ENCODE measurements at regions not wholly inside any gene's neighbourhood (a gene's known extent, or its start where the extent isn't known, plus 50 kb on each side); places are given as distances from the start of the nearest gene placed in this dataset.
A peak's percentile ranks its signal among the peaks of the same experiment; 100 is the strongest.
"Not testable (repeated sequence)": the region's sequence is repeated elsewhere in the genome, so short reads cannot be mapped to it uniquely, and the experiment has no call there.

GRCh38 chr9:64130325-64130724, 1154.7 kb downstream of the FOXD4L5 start:
- not testable (repeated sequence) for DNase-seq

- DNase-seq, result no peak
Measured at GRCh38 chr9:64128572-64128971, 1156.4 kb downstream of the FOXD4L5 start.

- DNase-seq, result not testable (repeated sequence)
Measured at GRCh38 chr9:64121602-64122001, 1163.4 kb downstream of the FOXD4L5 start.

DNA sequence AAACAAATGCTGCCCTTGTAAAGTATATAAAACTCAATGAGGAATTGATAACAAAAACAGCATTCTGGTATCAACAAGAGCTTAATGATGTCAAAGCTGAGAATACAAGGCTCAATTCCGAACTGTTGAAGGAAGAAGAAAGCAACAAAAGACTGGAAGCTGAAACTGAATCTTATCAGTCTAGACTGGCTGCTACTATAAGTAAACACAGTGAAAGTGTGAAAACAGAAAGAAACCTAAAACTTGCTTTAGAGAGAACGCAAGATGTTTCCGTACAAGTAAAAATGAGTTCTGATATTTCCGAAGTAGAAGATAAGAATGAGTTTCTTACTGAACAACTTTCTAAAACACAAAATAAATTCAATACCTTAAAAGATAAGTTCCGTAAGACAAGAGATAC, 1167.7 kb downstream of the FOXD4L5 start:
- DNase-seq, result not testable (repeated sequence)

GRCh38 chr9:64107867-64108266, 1177.1 kb downstream of the FOXD4L5 start:
- peak; percentile 29 for DNase-seq

- not testable (repeated sequence) for DNase-seq
Measured at GRCh38 chr9:64107211-64107610, 1177.8 kb downstream of the FOXD4L5 start.

- not testable (repeated sequence) for DNase-seq
Measured at GRCh38 chr9:64105193-64105592, 1179.8 kb downstream of the FOXD4L5 start.

DNA sequence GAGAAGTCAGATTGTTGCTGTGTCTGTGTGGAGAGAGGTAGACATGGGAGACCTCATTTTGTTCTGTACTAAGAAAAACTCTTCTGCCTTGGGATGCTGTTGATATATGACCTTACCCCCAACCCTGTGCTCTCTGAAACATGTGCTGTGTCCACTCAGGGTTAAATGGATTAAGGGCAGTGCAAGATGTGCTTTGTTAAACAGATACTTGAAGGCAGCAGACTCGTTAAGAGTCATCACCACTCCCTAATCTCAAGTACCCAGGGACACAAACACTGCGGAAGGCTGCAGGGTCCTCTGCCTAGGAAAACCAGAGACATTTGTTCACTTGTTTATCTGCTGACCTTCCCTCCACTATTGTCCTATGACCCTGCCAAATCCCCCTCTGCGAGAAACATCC, 1183.5 kb downstream of the FOXD4L5 start:
- not testable (repeated sequence) for DNase-seq

DNA sequence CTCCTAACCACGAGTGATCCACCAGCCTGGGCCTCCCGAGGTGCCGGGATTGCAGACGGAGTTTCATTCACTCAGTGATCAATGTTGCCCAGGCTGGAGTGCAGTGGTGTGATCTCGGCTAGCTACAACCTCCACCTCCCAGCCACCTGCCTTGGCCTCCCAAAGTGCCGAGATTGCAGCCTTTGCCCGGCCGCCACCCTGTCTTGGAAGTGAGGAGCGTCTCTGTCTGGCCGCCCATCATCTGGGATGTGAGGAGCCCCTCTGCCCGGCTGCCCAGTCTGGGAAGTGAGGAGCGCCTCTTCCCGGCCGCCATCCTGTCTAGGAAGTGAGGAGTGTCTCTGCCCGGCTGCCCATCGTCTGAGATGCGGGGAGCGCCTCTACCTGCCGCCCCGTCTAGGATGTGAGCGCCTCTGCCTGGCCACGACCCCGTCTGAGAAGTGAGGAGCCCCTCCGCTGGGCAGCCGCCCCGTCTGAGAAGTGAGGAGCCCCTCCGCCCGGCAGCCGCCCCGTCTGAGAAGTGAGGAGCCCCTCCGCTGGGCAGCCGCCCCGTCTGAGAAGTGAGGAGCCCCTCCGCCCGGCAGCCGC, 1184.3 kb downstream of the FOXD4L5 start:
- DNase-seq, result not testable (repeated sequence)

DNA sequence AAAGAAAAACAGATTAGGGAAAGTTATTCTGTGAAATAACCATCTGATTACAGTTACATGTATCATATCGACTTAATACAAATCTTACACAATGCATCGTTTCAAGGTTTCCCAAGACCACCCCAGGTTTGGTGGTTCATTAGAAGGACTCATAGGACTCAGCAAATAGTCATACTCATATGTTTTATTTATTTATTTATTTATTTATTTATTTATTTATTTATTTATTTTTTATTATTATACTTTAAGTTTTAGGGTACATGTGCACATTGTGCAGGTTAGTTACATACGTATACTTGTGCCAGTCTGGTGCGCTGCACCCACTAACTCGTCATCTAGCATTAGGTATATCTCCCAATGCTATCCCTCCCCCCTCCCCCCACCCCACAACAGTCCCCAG, 1199.0 kb downstream of the FOXD4L5 start:
- not testable (repeated sequence) for DNase-seq

DNA sequence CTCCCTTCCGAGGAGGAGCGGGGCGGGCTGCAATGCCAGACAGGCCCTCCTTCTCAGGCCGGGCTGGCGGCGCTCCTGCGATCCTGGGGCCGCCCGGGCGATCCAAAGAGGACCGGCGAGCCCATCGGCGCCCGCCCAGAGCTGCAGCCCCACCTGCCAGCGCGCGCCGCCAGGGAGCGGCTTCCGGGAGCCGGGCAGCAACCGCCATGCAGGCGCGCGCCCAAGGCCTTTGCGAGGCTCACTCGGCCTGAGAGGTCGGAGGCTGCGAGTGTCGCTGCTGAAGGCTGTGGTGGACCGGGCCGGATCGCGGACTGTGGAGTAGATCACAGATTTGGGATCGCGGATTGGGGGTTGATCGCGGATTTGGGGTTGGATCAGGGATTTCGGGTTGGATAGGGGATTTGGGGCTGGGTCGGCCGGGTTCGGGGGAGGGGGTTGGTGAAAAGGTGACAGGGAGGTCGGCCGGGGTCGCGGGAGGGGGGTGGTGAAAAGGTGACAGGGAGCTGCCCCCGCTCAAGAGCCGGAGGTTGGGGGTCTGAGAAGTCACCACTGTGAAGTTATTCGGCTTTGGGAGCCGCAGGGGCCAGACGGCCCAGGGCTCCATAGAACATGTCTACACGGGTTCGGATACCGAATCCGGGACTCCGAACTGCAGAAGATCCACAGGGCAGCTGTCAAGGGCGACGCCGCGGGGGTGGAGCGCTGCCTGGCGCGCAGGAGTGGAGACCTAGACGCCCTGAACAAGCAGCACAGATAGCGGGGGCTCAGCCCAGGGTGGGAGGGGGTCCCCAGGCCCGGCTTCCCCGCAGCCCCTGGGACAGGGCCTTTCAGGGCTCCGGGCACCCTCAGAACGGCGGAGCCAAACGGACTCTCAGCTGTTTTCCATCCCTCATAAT, 1213.4 kb downstream of the FOXD4L5 start:
- not testable (repeated sequence) for DNase-seq

- not testable (repeated sequence) for DNase-seq
Measured at GRCh38 chr9:64070611-64071357, 1214.2 kb downstream of the FOXD4L5 start.

DNA sequence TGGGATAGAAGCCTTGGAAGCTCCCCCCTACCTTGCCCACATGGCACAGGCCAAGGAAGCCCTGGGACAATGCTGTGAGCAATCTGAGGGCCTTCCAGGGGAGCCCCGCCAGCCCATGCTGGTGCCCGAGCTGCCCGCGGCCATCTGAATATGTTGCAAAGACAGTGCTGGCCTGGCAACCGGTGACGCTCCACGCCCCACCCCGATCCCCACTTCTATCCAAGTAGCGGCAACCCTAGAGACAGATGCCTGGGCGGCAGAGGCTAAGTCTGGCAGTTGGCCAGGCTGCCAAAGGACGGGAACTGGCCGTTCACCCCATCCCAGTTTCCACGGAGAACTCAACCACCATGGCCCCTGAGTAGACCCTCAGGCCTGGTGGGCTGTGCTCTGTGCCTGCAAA, 1214.9 kb downstream of the FOXD4L5 start:
- not testable (repeated sequence) for DNase-seq

DNA sequence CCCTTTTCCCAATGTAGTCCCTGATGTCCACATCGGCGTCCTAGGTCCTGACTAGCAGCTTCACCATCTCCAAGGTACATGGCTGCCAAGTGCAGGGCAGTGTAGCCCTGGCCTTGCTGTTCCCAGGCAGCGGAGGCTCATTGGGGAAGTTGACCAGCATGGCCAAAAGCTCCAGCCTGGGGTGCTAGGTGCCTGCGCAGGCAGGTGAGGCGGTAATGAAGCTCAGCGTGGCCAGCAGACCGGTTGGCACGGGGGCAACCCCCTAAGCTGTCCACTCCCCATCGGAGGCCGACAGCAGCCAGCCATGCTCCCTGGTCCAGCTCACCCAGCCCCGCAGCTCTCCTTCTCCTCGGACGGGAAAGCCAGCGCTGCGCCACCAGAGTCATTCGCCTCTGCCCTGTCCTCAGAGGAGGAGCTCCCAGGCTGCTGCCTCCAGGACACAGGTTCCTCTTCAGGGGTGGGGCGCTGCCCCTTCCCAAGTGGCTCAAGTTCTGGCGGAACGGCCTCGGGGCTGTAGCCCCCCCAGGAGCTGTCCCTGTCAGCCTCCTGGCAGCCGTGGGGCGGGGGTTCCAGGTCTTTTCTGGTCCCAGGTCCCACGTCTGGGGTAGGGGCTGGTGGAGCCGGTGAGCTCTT, 1218.2 kb downstream of the FOXD4L5 start:
- DNase-seq, result no peak

DNA sequence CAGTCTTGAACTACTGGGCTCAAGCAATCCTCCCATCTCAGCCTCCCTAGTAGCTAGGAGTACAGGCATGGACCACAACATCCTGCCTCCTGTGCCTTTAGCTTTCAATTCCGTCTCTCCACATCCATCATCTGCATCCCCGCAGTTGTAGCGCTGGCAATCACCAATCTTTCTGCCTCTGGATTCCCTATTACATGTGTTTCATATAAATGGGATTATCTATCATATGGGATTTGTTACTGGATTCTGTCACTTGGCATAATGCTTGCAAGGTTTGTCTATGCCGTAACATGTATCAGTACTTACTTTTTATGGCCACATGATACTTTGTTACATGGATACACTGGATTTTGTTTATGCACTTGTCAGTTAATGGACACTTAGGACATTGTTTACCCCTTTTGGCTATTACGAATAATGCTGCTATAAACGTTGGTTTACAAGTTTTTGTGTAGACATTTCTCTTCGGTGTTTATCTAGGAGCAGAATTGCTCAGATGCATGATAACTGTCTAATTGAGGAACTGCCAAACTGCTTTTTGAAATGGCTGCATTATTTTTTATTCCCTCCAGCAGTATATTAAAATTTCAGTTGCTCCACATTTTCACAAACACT, 1223.9 kb downstream of the FOXD4L5 start:
- DNase-seq, result no peak

DNA sequence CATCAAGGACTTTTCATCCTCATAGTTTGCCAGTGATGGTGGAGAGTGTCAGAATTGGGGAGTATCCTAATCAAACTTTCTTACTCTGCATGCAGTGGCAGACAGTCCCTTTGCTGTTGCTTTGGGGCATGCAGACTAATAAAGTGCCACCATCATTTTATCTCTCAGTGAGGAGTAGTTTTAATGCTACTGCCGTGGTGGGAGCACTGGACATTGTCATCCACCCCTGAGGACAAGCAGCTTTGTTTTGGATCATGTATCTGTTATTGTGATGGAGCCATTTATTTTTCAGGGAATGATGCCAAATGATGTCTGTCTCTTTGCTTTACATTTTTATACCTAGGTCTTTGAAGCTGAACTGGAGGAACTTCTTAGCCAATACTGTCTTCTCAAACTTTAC, 1226.9 kb downstream of the FOXD4L5 start:
- DNase-seq, result not testable (repeated sequence)

DNA sequence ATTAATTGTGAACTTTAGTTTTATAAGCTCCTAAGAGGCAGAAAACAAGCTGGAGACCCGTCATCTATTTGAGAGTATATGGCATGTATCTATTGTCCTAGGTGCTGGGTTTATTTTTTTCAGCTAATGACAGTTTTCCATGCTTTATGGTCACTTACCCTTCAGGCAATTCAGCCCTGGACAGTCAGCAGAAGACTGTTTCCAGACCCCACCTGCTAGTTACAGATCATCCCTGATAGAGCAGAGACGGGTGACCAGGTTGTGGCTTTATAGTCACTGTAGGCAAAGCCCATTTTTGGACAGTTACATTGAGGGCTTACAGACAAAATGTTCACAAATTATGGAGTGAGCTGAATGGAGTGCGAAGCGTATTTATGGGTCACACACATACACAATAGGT, 1227.5 kb downstream of the FOXD4L5 start:
- DNase-seq, result no peak

GRCh38 chr9:64028925-64029324, 1256.1 kb downstream of the FOXD4L5 start:
- DNase-seq, result not testable (repeated sequence)

DNA sequence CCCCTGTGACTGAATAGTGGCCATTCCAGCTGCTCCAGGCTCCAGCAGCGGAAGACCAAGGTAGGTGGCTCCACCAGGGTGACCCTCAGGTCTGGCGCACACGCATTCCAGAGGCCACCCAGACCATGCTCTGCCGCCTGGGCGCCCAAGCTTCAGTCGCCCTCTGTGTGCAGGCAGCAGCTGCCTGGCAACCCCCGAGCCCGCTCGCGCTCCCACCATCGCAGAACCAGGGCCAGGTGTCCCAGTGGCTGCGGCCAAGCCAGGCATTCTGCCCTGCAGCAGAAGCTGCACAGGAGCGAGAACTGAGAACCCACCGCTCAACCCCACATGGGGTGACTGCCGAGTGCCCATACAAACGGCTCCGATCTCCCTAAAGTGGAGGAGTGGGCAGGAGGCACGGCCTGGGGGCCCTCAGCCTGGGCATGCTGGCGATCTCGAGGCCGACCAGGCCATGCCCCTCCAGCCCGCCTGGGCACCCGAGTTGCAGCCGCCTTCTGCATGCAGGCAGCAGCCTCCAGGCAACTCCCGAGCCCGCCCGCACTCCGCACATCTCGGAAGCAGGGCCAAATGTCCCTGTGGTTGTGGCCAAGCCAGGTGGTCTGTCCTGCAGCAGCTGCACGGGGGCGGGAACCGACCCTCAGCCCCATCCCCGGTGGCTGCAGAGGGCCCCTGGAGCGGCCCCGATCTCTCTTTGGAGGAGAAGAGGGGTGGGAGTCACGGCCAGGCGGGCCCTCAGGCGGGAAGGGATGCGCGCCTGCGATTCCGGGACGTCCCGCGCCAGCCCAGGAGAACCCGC, 1264.1 kb downstream of the FOXD4L5 start:
- DNase-seq, result not testable (repeated sequence)

GRCh38 chr9:64017666-64018065, 1267.3 kb downstream of the FOXD4L5 start:
- DNase-seq, result not testable (repeated sequence)

DNA sequence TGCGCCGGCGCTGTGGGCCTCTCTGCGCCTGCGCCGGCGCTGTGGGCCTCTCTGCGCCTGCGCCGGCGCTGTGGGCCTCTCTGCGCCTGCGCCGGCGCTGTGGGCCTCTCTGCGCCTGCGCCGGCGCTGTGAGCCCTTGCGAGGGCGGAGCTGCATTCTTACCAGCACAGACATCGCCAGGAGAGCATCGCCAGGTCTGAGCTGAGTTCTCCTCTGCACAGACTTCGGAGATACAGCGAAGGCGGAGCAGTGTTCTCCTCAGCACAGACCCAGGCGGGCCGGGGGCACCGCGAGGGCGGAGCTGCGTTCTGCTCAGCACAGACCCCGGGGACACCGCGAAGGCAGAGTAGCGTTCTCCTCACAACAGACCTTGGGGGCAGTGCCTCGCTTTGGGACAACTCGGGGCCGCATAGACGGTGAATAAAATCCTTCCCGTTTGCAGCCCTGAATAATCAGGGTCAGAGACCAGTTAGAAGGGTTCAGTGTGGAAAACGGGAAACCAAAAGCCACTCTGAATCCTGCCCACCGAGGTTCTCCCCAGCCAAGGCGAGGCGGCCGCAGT, 1268.1 kb downstream of the FOXD4L5 start:
- DNase-seq, result not testable (repeated sequence)

Measured in activated CD4-positive, alpha-beta T cell treated with anti-CD3 and anti-CD28 coated beads, Interleukin-2, Interleukin-6, amounts not matched to agents 100 ng/mL and 50 ng/mL, durations not matched to agents 16 hours and 8 hours (primary cell).